ENCODE measurements at regions not wholly inside any gene's neighbourhood (a gene's known extent, or its start where the extent isn't known, plus 50 kb on each side); places are given as distances from the start of the nearest gene placed in this dataset.

DNA sequence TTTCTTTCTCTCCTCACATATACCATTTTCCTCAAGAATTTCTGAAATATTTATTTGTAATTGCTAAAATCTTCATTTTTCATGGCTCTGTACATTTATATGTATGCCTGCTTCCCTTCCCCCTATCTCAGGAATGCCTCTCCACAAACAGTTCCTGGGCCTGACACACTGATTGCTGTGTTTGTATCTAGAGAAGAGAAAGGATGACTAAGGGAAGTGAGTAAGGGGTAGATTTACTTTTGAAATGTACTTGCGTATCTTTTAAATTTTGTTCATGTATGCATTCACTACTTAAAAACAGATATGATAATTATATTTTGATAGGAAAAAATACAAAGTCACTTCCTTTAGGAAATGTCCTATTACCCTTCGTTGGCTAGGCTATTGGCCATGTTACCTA is 790.8 kb downstream of the PCDH18 start:
- Mint-ChIP-seq H3K27ac (no peak overlapping the region), H3K36me3 (no peaks in the 10 kb centered on the region), H3K4me1 (no peaks in the 10 kb centered on the region), H3K27me3 (ENCODE audit: low read depth in 3 of 3) (peaks cover 0 to 3% (median 0%) of the 10 kb centered on the region in 3 donors), H3K9me3 (peaks cover 0 to 6% (median 2%) of the 10 kb centered on the region in 7 donors), H3K4me3 (no peak overlapping the region)
- no CpG with 5 or more reads among the region's 2 CpGs for WGBS (ENCODE audit: insufficient coverage)
- H3K27ac ChIP-seq (ENCODE audit: low read depth in 1 of 2, low read length in 2 of 2): no peak overlapping the region
- TF ChIP-seq, protein P1, sequence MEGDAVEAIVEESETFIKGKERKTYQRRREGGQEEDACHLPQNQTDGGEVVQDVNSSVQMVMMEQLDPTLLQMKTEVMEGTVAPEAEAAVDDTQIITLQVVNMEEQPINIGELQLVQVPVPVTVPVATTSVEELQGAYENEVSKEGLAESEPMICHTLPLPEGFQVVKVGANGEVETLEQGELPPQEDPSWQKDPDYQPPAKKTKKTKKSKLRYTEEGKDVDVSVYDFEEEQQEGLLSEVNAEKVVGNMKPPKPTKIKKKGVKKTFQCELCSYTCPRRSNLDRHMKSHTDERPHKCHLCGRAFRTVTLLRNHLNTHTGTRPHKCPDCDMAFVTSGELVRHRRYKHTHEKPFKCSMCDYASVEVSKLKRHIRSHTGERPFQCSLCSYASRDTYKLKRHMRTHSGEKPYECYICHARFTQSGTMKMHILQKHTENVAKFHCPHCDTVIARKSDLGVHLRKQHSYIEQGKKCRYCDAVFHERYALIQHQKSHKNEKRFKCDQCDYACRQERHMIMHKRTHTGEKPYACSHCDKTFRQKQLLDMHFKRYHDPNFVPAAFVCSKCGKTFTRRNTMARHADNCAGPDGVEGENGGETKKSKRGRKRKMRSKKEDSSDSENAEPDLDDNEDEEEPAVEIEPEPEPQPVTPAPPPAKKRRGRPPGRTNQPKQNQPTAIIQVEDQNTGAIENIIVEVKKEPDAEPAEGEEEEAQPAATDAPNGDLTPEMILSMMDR (IDR thresholded peaks at IDR 0.05): no peak
- H3K36me3 ChIP-seq (replicated peaks in 1 of 2; ENCODE audit: control insufficient read depth in 1 of 2, insufficient read depth in 2 of 2, low read length in 2 of 2): no peaks in the 10 kb centered on the region
- no peaks in the 10 kb centered on the region for H3K27me3 ChIP-seq (ENCODE audit: control insufficient read depth in 2 of 2, insufficient read depth in 2 of 2, low read length in 2 of 2)
- H2AFZ ChIP-seq (ENCODE audit: insufficient read depth, low read depth, low read length, poor library complexity, severe bottlenecking): no peak overlapping the region
- intact Hi-C loops (cut with micrococcal nuclease): no loop called here
- no peak overlapping the region for H3K4me3 ChIP-seq (replicated peaks in 1 of 3; ENCODE audit: low read depth in 2 of 3, low read length in 3 of 3)
- no peak for DNase-seq
- no peak overlapping the region for H3K9ac ChIP-seq (ENCODE audit: insufficient read depth, low read length, poor library complexity, severe bottlenecking)
- no peaks in the 10 kb centered on the region for H3K4me1 ChIP-seq (ENCODE audit: control insufficient read depth in 1 of 2, insufficient read depth in 2 of 2, low read length in 2 of 2)
- H3K9me3 ChIP-seq (replicated peaks in 1 of 2; ENCODE audit: control insufficient read depth in 1 of 2, insufficient read depth in 1 of 2, low read length in 2 of 2): peaks cover 0 to 7% of the 10 kb centered on the region in 2 donors
- H3K79me2 ChIP-seq (ENCODE audit: insufficient read depth, low read length): no peaks in the 10 kb centered on the region
- H3K4me2 ChIP-seq (replicated peaks; ENCODE audit: extremely low read depth, low read length, poor library complexity, severe bottlenecking): no peak overlapping the region
- no peaks in the 10 kb centered on the region for H4K20me1 ChIP-seq (ENCODE audit: insufficient read depth, low read length)

DNA sequence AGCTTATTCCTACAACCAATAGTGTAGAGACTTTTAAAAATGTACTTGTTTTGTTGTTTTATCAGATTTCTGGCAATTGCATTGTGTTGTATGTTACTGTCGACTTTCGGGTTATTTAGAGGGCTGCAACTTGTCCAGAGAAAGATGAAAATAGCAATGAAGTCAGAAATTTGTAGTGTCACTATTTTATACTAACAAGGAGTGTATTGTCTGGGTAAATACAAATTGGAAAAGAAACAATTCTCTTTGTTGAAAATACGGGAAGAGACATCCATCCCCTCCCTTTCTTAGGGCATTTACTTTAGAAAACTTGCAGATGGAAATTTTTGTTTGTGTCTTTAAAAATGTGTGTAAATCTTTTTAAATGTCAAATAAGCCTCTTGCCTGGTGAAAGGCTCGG is 792.0 kb downstream of the PCDH18 start:
- H3K27me3 Mint-ChIP-seq (ENCODE audit: low read depth in 3 of 3): peaks cover 0 to 3% (median 0%) of the 10 kb centered on the region in 3 donors
- H3K27ac Mint-ChIP-seq: no peak overlapping the region
- Histone ChIP-seq H3K27me3 (ENCODE audit: control insufficient read depth in 2 of 2, insufficient read depth in 2 of 2, low read length in 2 of 2) (no peaks in the 10 kb centered on the region), H3K79me2 (ENCODE audit: insufficient read depth, low read length) (no peaks in the 10 kb centered on the region), H3K4me2 (replicated peaks; ENCODE audit: extremely low read depth, low read length, poor library complexity, severe bottlenecking) (no peak overlapping the region), H3K36me3 (replicated peaks in 1 of 2; ENCODE audit: control insufficient read depth in 1 of 2, insufficient read depth in 2 of 2, low read length in 2 of 2) (no peaks in the 10 kb centered on the region), H3K27ac (ENCODE audit: low read depth in 1 of 2, low read length in 2 of 2) (no peak overlapping the region), H3K4me3 (replicated peaks in 1 of 3; ENCODE audit: low read depth in 2 of 3, low read length in 3 of 3) (no peak overlapping the region), H2AFZ (ENCODE audit: insufficient read depth, low read depth, low read length, poor library complexity, severe bottlenecking) (no peak overlapping the region), H3K4me1 (ENCODE audit: control insufficient read depth in 1 of 2, insufficient read depth in 2 of 2, low read length in 2 of 2) (no peaks in the 10 kb centered on the region), H3K9ac (ENCODE audit: insufficient read depth, low read length, poor library complexity, severe bottlenecking) (no peak overlapping the region), H3K9me3 (replicated peaks in 1 of 2; ENCODE audit: control insufficient read depth in 1 of 2, insufficient read depth in 1 of 2, low read length in 2 of 2) (peaks cover 0 to 7% of the 10 kb centered on the region in 2 donors), H4K20me1 (ENCODE audit: insufficient read depth, low read length) (no peaks in the 10 kb centered on the region)
- no peaks in the 10 kb centered on the region for H3K36me3 Mint-ChIP-seq
- WGBS (ENCODE audit: insufficient coverage): no CpG with 5 or more reads among the region's 4 CpGs
- no peak overlapping the region for H3K4me3 Mint-ChIP-seq
- TF ChIP-seq, protein P1 (IDR thresholded peaks at IDR 0.05): no peak
- H3K9me3 Mint-ChIP-seq: peaks cover 0 to 6% (median 2%) of the 10 kb centered on the region in 7 donors
- no peaks in the 10 kb centered on the region for H3K4me1 Mint-ChIP-seq
- intact Hi-C loops (cut with micrococcal nuclease): no loop called here
- no peak for DNase-seq
